Suprapubic skin (tissue), 4 donors: ENCODE measurements at regions not wholly inside any gene's neighbourhood (a gene's known extent, or its start where the extent isn't known, plus 50 kb on each side); places are given as distances from the start of the nearest gene placed in this dataset.

ENCODE experiments used
- DNase-seq, 2 donors: peaks; one replicate each; pipeline ENCODE4 v3.0.0-alpha.2; 2019; ENCODE audit warnings: low spot score in 2 of 2
- H3K27ac ChIP-seq: fragments of 200-600 bp; sonication (generic); one replicate; pipeline ENCODE4 v1.5.1; 2019
- H3K27me3 ChIP-seq: fragments of 200-600 bp; sonication (generic); one replicate; pipeline ENCODE4 v1.5.1; 2019
- H3K36me3 ChIP-seq: fragments of 200-600 bp; sonication (generic); one replicate; pipeline ENCODE4 v1.5.1; 2019
- H3K4me1 ChIP-seq: fragments of 200-600 bp; sonication (generic); one replicate; pipeline ENCODE4 v1.5.1; 2019
- H3K4me3 ChIP-seq: fragments of 200-600 bp; sonication (generic); one replicate; pipeline ENCODE4 v1.5.1; 2019; ENCODE audit warnings: mild to moderate bottlenecking
- H3K9me3 ChIP-seq: fragments of 200-600 bp; sonication (generic); one replicate; pipeline ENCODE4 v1.5.1; 2019
- EP300 ChIP-seq: sonication (generic); formaldehyde crosslinking; IDR thresholded peaks from one replicate; pipeline ENCODE4 v1.6.1; 2017; ENCODE audit warnings: antibody characterized with exemption
- POLR2A ChIP-seq, 2 donors: fragments of 450-650 bp; IDR thresholded peaks; one replicate each; pipeline ENCODE4 v1.6.1; 2017; ENCODE audit warnings: antibody characterized with exemption in 2 of 2, mild to moderate bottlenecking in 2 of 2, moderate library complexity in 2 of 2
- POLR2AphosphoS5 ChIP-seq, 3 donors: sonication (generic); formaldehyde crosslinking; IDR thresholded peaks; one replicate each; pipeline ENCODE4 v1.6.1; 2017; ENCODE audit warnings: antibody characterized with exemption in 3 of 3
- WGBS: methylation state at CpG from one replicate; pipeline ENCODE4 v1.1.5; 2018; 5-methylcytosine and 5-hydroxymethylcytosine counted together
- TF ChIP-seq, protein P1 (sequence below), 2 donors: fragments of 200-600 bp in 1 of 2; fragments of 450-650 bp in 1 of 2; sonication (generic) in 1 of 2; IDR thresholded peaks; one replicate each; pipeline ENCODE4 v1.5.1; 2016 to 2019; ENCODE audit warnings: antibody characterized with exemption in 2 of 2, mild to moderate bottlenecking in 1 of 2, moderate library complexity in 1 of 2

DNA sequence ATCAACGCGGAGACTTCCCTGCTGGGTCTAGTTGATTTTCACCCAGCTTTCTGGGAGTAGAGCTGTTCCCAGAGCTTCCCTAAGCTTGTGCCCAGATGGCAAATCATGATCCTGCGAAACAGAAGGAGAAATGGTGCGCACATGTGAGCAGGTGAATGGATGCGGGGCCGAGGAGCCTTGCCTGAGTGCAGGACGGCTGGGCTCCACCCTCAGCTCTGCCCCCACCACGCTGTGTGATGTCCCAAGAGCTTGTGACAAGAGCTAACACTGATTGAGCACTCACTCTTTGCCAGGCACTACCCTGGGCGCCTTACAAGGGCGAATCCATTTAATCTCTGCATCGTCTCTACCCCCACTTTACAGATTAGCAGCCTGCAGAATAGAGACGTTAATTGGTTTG, 162.7 kb upstream of the RPL38 start:
- Histone ChIP-seq H3K9me3 (no peaks in the 10 kb centered on the region), H3K4me3 (no peak overlapping the region), H3K27me3 (peaks cover 2% of the 10 kb centered on the region), H3K27ac (no peak overlapping the region), H3K4me1 (peaks cover 32% of the 10 kb centered on the region), H3K36me3 (no peaks in the 10 kb centered on the region)
- TF ChIP-seq EP300 (no peak), POLR2A (IDR thresholded peaks at IDR 0.05) (no peak), POLR2AphosphoS5 (IDR thresholded peaks at IDR 0.05) (no peak)
- TF ChIP-seq, protein P1, sequence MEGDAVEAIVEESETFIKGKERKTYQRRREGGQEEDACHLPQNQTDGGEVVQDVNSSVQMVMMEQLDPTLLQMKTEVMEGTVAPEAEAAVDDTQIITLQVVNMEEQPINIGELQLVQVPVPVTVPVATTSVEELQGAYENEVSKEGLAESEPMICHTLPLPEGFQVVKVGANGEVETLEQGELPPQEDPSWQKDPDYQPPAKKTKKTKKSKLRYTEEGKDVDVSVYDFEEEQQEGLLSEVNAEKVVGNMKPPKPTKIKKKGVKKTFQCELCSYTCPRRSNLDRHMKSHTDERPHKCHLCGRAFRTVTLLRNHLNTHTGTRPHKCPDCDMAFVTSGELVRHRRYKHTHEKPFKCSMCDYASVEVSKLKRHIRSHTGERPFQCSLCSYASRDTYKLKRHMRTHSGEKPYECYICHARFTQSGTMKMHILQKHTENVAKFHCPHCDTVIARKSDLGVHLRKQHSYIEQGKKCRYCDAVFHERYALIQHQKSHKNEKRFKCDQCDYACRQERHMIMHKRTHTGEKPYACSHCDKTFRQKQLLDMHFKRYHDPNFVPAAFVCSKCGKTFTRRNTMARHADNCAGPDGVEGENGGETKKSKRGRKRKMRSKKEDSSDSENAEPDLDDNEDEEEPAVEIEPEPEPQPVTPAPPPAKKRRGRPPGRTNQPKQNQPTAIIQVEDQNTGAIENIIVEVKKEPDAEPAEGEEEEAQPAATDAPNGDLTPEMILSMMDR (IDR thresholded peaks at IDR 0.05): no peak
- DNase-seq: no peak
- 78% methylated on average over 2 of the region's 12 CpGs for WGBS

DNA sequence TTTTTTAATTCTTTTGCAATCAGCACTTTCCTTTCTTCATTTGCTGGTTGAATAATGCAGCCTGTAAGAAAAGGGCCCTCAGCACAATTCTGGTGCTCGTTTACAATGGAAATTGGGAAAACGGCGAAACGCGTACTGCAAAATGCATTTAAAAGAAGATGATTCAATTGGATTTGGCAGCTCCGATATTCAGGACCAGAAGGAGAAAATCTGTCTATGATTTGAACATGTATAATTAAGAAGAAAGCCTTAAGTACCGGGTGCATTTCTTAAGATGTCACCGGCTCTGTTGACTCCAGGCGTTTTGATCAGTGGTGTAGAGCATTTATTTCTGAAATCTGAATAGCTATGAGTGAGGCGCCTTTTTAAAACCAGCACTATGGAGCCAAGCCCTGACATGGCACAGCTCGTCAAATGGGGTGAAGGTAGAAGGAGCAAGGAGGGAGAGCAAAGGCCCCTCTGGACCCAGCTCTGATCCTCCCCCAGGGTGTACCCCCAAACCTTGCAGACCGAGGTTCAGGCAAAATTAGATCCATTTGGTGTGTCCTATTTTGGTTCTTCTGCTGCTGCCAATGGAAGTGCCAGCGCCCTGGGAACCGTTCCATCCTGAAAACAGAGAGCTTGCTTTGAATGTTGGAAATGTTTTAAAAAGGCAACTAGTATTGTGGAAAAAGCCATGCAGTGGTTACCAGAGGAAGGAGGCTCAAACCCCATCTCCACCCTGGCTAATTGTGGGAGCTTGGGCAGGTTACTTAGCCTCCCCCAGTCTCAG, 161.4 kb upstream of the RPL38 start:
- no peak for DNase-seq
- H3K4me1 ChIP-seq: peaks cover 29% of the 10 kb centered on the region
- TF ChIP-seq, protein P1 (IDR thresholded peaks at IDR 0.05): no peak
- no peak for TF ChIP-seq POLR2A (IDR thresholded peaks at IDR 0.05)
- TF ChIP-seq POLR2AphosphoS5 (IDR thresholded peaks at IDR 0.05): no peak
- peak overlapping the region; percentile 19 for H3K27ac ChIP-seq
- no peaks in the 10 kb centered on the region for H3K36me3 ChIP-seq
- no peak overlapping the region for H3K4me3 ChIP-seq
- no peaks in the 10 kb centered on the region for H3K27me3 ChIP-seq
- H3K9me3 ChIP-seq: no peaks in the 10 kb centered on the region
- 52% methylated on average over 14 of the region's 14 CpGs for WGBS

DNA sequence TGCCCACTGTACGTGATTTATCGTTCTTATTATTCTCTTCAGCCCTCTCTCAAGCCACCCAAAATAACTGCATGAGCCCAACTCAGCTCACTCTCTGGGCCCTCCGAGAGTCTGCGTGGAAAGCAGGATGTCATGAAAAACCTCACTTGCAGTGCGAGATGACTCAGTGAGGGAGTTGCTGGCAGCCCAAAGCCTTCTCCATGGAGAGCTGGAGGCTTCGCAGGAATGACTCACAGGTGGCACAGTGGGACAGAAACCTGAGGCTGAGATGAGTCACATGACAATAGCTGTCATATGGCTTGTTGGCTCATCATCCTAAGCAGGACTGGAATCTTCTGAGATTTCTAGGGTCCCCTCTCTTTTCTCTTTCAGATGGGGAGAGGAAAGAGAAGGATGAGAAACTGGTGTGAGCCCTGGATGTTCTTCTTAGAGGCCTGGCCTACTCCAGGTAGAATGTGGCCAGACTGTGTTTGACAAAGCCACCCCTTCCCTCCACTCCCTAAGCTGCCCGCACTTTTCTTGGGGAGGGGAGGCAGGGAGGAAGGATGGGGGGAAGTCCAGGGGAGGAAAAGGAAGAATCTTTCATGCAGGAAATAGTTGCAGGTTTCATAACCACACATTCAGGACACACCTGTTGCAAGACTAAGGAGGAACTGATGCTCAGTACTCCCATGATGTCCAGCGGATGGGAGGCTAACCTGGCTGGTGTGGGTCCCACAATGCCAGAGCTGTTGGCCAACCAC, 160.6 kb upstream of the RPL38 start:
- H3K27me3 ChIP-seq: peaks cover 4% of the 10 kb centered on the region
- H3K4me1 ChIP-seq: peaks cover 27% of the 10 kb centered on the region
- no peaks in the 10 kb centered on the region for H3K9me3 ChIP-seq
- no peaks in the 10 kb centered on the region for H3K36me3 ChIP-seq
- H3K27ac ChIP-seq: peak overlapping the region; percentile 19
- DNase-seq: no peak
- no peak for TF ChIP-seq POLR2A (IDR thresholded peaks at IDR 0.05)
- TF ChIP-seq, protein P1 (IDR thresholded peaks at IDR 0.05): no peak
- no peak for TF ChIP-seq EP300
- no peak for TF ChIP-seq POLR2AphosphoS5 (IDR thresholded peaks at IDR 0.05)
- no peak overlapping the region for H3K4me3 ChIP-seq
- WGBS: 46% methylated on average over 8 of the region's 8 CpGs

DNA sequence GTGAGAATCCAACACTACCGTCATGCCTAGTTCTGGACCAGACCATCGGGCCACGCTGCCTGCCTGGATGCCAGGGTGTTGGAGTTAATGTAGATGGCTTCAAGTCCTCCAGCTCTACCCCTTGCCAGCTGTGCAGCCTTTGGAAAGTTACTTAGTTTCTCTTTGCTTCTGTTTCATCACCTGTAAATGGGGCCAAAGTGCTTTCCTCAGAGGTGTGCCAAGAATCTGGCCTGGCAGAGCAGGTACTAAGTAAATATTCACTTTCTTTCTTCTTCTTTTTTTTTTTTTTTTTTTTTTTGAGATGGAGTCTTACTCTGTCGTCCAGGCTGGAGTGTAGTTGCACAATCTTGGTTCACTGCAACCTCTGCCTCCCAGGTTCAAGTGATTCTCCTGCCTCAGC, 159.5 kb upstream of the RPL38 start:
- no peaks in the 10 kb centered on the region for H3K36me3 ChIP-seq
- H3K4me3 ChIP-seq: no peak overlapping the region
- H3K4me1 ChIP-seq: peaks cover 27% of the 10 kb centered on the region
- no peak for TF ChIP-seq EP300
- no peak for TF ChIP-seq POLR2A (IDR thresholded peaks at IDR 0.05)
- no peak for TF ChIP-seq POLR2AphosphoS5 (IDR thresholded peaks at IDR 0.05)
- TF ChIP-seq, protein P1 (IDR thresholded peaks at IDR 0.05): no peak
- no peak overlapping the region for H3K27ac ChIP-seq
- DNase-seq: no peak
- peaks cover 15% of the 10 kb centered on the region for H3K27me3 ChIP-seq
- 42% methylated on average over 4 of the region's 4 CpGs for WGBS
- H3K9me3 ChIP-seq: no peaks in the 10 kb centered on the region

DNA sequence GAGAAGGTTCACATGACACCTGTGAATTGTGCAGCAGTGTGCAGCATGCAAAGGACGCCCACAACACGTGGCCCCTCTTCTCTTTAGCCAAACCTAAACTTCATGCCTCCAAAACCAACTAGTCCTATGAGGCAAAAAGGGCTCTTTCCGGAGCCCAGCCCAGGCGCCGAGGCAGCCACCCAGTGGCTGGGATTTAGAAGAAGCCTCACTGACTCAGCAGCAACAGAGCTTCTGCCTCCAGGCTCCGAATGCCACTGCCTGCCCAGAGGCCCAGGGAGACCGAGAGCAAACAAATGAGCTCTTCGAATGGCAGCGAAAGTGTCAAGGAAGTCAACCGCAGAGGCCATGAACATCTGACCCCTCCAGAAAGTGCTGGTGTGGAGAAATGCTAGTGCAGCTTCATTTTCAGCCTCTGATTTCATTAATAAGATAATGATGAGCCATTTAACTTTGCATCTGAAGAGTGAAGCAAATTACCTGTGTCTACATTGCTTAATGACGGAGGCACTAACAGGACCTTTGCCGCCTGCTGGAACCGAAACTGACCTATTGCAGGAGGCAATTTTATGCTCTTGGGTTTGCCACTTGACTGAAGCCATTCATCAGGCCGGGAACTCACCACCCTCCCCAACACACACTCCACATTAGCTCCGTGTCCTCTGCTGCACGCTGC, 157.7 kb upstream of the RPL38 start:
- DNase-seq: no peak
- 53% methylated on average over 12 of the region's 16 CpGs for WGBS
- Histone ChIP-seq H3K4me1 (peaks cover 27% of the 10 kb centered on the region), H3K4me3 (no peak overlapping the region), H3K27me3 (peaks cover 33% of the 10 kb centered on the region), H3K36me3 (no peaks in the 10 kb centered on the region), H3K27ac (no peak overlapping the region), H3K9me3 (no peaks in the 10 kb centered on the region)
- TF ChIP-seq, protein P1 (IDR thresholded peaks at IDR 0.05): no peak
- TF ChIP-seq EP300 (no peak), POLR2AphosphoS5 (IDR thresholded peaks at IDR 0.05) (no peak), POLR2A (IDR thresholded peaks at IDR 0.05) (no peak)
